ENCODE measurements at regions not wholly inside any gene's neighbourhood (a gene's known extent, or its start where the extent isn't known, plus 50 kb on each side); places are given as distances from the start of the nearest gene placed in this dataset.

GRCh38 chr7:18221377-18222293 lies 194.0 kb upstream of the PRPS1L1 start:
- no peak for TF ChIP-seq CTCF (IDR thresholded peaks at IDR 0.05)
- TF ChIP-seq E2F5 (CRISPR knock-in tag; IDR thresholded peaks at IDR 0.05), result no peak
- TF ChIP-seq, protein P1, sequence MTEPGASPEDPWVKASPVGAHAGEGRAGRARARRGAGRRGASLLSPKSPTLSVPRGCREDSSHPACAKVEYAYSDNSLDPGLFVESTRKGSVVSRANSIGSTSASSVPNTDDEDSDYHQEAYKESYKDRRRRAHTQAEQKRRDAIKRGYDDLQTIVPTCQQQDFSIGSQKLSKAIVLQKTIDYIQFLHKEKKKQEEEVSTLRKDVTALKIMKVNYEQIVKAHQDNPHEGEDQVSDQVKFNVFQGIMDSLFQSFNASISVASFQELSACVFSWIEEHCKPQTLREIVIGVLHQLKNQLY (CRISPR knock-in tag; IDR thresholded peaks at IDR 0.05), result no peak
- no peak for TF ChIP-seq ZNF532 (CRISPR knock-in tag; IDR thresholded peaks at IDR 0.05; ENCODE audit: borderline replicate concordance)
- TF ChIP-seq PRDM15 (CRISPR knock-in tag; IDR thresholded peaks at IDR 0.05), result no peak
